ENCODE measurements at regions not wholly inside any gene's neighbourhood (a gene's known extent, or its start where the extent isn't known, plus 50 kb on each side); places are given as distances from the start of the nearest gene placed in this dataset.

DNA sequence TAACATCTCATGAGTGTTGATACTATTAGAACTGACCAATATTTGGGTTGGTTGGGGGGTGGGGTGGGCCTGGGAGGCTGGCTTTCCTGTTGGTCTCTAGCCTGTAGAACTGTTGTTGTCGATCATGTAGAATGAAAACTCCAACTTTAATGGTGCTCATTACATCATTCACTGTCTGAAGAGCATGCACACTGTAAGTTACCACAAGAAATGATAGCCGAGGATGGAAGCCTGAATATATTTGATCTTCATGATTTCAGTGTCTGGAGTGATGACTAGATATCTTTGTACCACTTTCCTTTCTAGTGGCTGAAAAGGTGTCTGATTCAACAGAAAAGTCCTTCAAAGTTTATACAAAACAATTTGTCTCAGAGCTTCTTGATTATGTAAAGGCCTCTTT is 123.6 kb downstream of the XCL2 start:
- intact Hi-C loops (cut with DNase I), result no loop called here
- Histone ChIP-seq H3K9me3 (no peaks in the 10 kb centered on the region), H3K27me3 (no peaks in the 10 kb centered on the region), H3K36me3 (no peaks in the 10 kb centered on the region), H3K4me1 (no peaks in the 10 kb centered on the region), H3K27ac (no peak overlapping the region), H3K4me3 (no peak overlapping the region)
- DNase-seq (no peak), ATAC-seq (no peak)
- TF ChIP-seq, protein P1, sequence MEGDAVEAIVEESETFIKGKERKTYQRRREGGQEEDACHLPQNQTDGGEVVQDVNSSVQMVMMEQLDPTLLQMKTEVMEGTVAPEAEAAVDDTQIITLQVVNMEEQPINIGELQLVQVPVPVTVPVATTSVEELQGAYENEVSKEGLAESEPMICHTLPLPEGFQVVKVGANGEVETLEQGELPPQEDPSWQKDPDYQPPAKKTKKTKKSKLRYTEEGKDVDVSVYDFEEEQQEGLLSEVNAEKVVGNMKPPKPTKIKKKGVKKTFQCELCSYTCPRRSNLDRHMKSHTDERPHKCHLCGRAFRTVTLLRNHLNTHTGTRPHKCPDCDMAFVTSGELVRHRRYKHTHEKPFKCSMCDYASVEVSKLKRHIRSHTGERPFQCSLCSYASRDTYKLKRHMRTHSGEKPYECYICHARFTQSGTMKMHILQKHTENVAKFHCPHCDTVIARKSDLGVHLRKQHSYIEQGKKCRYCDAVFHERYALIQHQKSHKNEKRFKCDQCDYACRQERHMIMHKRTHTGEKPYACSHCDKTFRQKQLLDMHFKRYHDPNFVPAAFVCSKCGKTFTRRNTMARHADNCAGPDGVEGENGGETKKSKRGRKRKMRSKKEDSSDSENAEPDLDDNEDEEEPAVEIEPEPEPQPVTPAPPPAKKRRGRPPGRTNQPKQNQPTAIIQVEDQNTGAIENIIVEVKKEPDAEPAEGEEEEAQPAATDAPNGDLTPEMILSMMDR (IDR thresholded peaks at IDR 0.05), result no peak

DNA sequence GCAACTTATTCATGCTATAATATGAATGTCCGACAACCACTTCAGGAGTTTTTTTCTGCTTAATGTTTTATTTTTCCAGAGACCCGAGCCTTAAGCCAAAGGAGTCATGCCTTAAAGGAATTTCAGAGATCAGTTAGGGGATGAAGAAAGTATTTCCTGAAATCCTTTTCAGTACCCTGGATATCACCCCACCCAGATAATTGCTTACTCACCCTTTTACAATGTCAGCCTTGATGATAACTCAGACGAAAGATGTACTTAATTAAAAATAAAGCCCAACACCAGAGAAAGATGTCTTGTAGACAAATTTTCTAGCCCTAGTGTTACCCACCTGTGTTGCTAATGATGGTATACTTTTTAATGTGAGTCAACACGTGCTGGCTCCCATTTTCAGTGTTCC is 124.1 kb downstream of the XCL2 start:
- Histone ChIP-seq H3K36me3 (no peaks in the 10 kb centered on the region), H3K4me3 (no peak overlapping the region), H3K27me3 (no peaks in the 10 kb centered on the region), H3K9me3 (no peaks in the 10 kb centered on the region), H3K4me1 (no peaks in the 10 kb centered on the region), H3K27ac (no peak overlapping the region)
- intact Hi-C loops (cut with DNase I), result no loop called here
- TF ChIP-seq, protein P1 (IDR thresholded peaks at IDR 0.05), result no peak
- ATAC-seq (no peak), DNase-seq (no peak)

DNA sequence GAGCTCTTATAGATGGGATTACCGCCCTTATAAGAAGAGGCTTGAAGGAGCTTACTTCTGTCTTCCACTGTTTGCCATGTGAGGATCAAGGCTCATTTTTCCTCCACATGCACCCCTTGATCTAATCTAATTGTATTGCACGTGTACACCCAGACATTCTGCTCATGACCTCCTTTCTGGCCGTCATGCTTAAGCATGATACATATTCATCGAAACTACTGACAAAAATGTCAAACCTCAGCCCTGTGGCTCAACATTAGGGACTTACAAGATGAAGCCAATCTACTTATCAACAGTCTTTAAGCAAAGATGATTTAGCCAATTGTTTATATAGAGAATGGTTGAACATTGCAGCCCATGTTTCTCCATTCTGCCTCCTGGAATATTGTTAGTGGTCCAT is 127.6 kb downstream of the XCL2 start:
- ATAC-seq, result no peak
- H3K27ac ChIP-seq, result no peak overlapping the region
- H3K9me3 ChIP-seq, result no peaks in the 10 kb centered on the region
- TF ChIP-seq, protein P1 (IDR thresholded peaks at IDR 0.05), result no peak
- no peaks in the 10 kb centered on the region for H3K36me3 ChIP-seq
- no peak overlapping the region for H3K4me3 ChIP-seq
- H3K27me3 ChIP-seq, result no peaks in the 10 kb centered on the region
- H3K4me1 ChIP-seq, result no peaks in the 10 kb centered on the region
- no peak for DNase-seq
- intact Hi-C loops (cut with DNase I), result no loop called here

DNA sequence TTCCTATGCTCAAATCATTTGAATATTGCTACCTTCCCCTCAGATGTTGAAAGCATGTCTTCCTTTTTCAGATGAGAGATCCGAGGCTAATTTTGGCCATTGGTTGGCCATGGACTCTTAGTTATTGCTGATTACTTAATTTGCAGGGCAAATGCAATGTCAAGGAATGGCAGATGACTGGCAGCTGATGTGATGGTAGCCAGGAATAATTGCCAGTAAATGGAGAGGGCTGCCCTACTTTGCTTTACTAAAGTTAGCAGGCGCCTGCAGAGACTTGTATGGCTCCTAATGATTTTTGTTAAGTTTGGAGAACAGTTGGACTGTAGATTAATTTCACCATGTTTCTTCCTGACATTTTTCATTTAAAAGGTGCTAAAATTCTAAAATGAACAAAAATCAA is 128.9 kb downstream of the XCL2 start:
- H3K4me1 ChIP-seq, result no peaks in the 10 kb centered on the region
- no peaks in the 10 kb centered on the region for H3K9me3 ChIP-seq
- no peaks in the 10 kb centered on the region for H3K27me3 ChIP-seq
- ATAC-seq (no peak), DNase-seq (no peak)
- no peak overlapping the region for H3K4me3 ChIP-seq
- intact Hi-C loops (cut with DNase I), result no loop called here
- TF ChIP-seq, protein P1 (IDR thresholded peaks at IDR 0.05), result no peak
- no peak overlapping the region for H3K27ac ChIP-seq
- H3K36me3 ChIP-seq, result no peaks in the 10 kb centered on the region

DNA sequence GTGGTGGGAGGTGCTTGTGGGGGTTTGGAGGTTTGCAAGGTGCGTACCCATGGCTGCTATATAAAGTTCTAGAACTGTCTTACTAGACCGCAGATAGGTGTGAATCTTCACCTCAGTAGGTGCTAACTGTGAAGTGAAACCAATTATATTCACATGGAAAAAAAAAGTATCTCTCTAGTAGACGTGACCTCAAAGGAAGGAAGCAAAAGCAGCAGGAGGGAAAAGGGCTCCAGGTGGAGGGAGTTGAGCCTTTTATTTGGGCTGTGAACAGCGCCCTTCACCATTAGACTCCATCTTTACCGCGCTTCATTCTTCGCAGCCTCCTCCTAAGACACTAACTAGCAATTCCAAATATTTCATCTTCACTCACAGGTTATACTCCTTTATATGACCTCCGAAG is 129.8 kb downstream of the TBX19 start:
- Histone ChIP-seq H3K27me3 (no peaks in the 10 kb centered on the region), H3K9me3 (no peaks in the 10 kb centered on the region), H3K4me1 (no peaks in the 10 kb centered on the region), H3K27ac (no peak overlapping the region), H3K36me3 (no peaks in the 10 kb centered on the region), H3K4me3 (no peak overlapping the region)
- DNase-seq (no peak), ATAC-seq (no peak)
- intact Hi-C loops (cut with DNase I), result no loop called here
- TF ChIP-seq, protein P1 (IDR thresholded peaks at IDR 0.05), result no peak

DNA sequence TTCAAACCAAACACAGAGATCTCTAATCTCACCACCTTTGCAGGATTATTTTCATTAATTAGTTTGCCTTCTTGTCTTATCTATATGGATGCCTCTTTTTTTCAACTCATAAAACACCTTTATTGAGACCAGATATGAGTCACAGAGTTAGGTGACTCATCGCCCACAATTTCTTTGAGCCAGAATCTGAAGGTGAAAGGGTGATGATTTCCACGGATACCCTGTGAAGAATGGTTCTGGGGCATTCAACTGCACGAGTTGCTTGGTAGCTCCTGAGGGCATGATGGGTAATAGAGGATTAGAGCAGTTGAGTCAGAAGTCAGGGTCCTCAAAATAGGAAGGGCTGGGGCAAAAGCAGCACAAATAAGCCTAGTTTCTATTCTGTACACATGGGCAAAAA is 128.2 kb downstream of the TBX19 start:
- DNase-seq, result no peak
- H3K4me1 ChIP-seq, result no peaks in the 10 kb centered on the region
- H3K9me3 ChIP-seq, result no peaks in the 10 kb centered on the region
- TF ChIP-seq, protein P1 (IDR thresholded peaks at IDR 0.05), result no peak
- H3K27me3 ChIP-seq, result no peaks in the 10 kb centered on the region
- no peak overlapping the region for H3K27ac ChIP-seq
- no peak overlapping the region for H3K4me3 ChIP-seq
- ATAC-seq, result no peak
- intact Hi-C loops (cut with DNase I), result no loop called here
- no peaks in the 10 kb centered on the region for H3K36me3 ChIP-seq
